ENCODE measurements at regions not wholly inside any gene's neighbourhood (a gene's known extent, or its start where the extent isn't known, plus 50 kb on each side); places are given as distances from the start of the nearest gene placed in this dataset.
"Not testable (repeated sequence)": the region's sequence is repeated elsewhere in the genome, so short reads cannot be mapped to it uniquely, and the experiment has no call there.

DNA sequence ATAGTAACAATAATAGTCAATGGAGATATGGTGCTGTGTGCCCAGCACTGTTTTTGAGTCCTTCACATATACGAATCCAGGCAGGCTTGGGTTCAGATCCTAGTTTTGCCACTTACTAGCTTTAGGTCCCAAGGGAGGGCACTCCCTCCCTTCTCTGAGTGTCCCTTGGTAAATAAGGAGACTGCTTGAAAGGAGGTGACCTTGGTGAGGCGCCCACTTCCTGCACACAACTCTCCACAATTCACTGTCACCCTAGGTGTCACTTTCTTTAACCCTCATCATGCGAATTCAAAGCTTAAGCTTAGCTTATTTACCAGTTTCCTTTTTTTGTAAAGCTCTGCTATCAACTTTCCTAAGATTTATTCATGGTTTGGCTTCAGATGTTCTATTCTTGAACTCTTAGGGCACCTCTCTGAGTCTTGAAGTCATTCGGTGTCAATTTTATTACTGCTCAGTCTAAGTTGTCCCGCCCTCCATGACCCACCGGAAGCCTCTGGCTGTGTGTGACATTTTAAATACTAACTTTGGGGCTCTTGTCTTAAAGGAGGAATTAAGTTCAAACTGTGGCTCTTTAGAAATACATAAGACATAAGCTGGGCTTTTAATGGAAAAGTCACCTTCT, 170.7 kb upstream of the ZNF618 start:
- no peak for DNase-seq

DNA sequence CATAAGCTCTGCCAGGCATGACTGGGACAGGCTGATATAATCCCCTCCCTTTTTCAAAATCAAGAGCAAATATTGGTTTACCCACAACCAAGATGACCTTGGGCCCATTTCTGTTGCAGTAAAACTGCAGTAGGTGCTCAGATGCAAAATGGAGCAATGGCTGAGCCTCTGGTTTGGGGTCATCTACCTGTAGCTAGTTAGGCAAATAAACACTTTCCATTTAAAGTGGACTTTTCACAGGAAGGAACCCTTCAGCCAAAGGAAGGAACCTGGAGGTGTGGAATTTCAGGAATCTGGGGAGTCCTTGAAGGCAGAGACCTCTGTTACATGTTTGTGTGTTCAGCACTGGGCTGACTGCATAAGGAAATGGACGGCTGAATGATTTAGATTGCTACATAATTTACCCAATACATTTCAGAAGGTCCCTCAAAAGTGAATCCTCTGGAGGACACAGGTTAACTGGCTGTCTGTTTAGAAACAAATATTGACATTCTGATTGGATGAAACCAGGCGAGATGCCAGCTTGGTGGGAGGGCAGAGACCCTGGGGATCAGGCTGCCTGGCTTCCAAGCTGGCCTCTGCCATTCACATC, 170.1 kb upstream of the ZNF618 start:
- no peak for DNase-seq

GRCh38 chr9:113707953-113708695, 168.0 kb upstream of the ZNF618 start:
- no peak for DNase-seq

GRCh38 chr9:113708821-113709713, 167.0 kb upstream of the ZNF618 start:
- DNase-seq, result no peak

DNA sequence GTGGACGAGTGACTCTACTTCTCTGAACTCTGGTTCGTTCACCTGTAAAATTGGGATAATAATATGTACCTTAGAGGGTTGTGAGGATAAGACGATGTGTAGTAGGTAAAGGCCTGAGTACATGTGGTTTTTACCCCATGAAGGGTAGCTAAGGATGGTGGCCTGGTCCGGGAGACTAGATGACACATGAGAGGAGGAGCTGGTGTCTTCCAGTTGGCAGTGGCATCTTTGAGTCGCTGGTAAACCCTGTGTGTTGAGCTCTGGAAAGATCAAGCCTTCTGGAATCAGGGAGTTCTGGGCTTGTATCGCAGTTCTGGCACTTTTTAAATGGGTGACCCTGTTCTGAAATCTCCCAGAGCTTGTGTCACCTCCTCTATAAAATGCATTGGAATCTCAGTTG, 166.4 kb upstream of the ZNF618 start:
- DNase-seq, result no peak

GRCh38 chr9:113711251-113711650, 164.9 kb upstream of the ZNF618 start:
- DNase-seq, result no peak

- no peak for DNase-seq
These were observed 164.1 kb upstream of the ZNF618 start for GRCh38 chr9:113712053-113712452.

GRCh38 chr9:113715086-113715485, 161.0 kb upstream of the ZNF618 start:
- no peak for DNase-seq

GRCh38 chr9:113719919-113720318, 156.2 kb upstream of the ZNF618 start:
- no peak for DNase-seq

- no peak for DNase-seq
These were observed 155.6 kb upstream of the ZNF618 start for GRCh38 chr9:113720495-113720894.

DNA sequence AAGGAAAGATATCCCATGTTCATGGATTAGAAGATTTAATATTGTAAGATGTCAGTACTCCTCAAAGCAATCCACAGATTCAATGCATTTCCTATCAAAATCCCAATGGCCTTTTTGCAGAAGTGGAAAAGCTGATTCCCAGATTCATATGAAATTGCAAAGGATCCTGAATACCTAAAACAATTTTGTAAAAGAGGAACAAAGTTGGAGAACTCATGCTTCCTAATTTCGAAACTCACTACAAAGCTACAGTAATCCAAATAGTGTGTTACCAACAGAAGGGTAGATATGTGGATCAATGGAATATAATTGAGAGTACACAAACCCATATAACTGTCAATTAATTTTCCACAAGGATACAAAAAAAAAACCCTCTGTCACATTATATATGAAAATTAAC, 154.3 kb upstream of the ZNF618 start:
- DNase-seq, result no peak

DNA sequence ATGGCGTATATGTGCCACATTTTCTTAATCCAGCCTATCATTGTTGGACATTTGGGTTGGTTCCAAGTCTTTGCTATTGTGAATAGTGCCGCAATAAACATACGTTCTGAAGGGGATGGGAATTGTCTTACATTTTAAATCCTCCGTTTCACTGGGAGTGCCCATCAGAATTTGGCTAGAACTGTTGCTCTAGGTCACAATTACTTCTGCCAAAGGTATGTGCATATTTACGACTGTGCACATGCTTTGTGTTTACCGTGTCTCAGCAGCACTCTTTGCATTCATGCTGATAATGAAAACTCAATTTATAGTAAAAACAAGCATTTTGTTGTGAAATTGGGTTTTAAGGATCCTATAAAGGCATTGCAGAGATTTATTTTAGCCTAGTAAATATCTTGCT, 151.9 kb upstream of the ZNF618 start:
- DNase-seq, result no peak

DNA sequence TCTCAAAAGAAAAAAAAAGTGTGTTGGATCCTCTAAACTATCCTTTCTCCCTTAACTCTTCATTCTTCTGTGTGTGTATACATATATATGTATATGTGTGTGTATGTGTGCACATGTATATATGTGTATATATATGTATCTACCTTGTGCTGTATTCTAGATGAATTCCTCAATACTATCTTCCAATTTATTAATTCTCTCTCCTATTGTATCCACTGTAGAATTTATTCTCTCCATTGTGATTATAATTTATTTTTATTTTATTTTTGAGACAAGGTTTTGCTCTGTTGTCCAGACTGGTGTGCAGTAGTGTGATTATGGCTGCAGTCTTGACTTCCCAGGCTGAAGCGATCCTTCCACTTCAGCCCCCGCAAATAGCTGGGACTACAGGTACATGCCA, 147.1 kb upstream of the ZNF618 start:
- no peak for DNase-seq

DNA sequence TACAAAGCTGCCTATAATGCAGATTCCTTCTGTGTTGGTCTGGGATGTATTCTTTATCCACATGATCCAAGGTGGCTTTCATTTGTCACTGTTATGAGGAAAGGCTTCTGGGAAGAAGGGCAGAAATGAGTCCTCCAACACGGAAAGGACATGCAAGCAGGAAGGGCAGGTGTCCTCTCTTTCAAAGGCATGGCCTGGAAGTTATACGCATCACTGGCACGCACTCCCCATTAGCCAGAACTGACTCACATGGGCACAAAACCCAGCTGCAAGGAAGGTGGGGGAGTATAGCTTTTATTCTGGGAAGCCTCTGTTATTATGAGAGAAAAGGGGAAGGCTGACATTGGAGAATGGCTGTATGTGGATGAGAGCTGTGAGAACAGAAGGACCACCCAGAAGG, 141.3 kb upstream of the ZNF618 start:
- no peak for DNase-seq

- DNase-seq, result no peak
These were observed 138.4 kb upstream of the ZNF618 start for GRCh38 chr9:113737517-113738271.

- DNase-seq, result no peak
These were observed 137.6 kb upstream of the ZNF618 start for GRCh38 chr9:113738496-113738892.

DNA sequence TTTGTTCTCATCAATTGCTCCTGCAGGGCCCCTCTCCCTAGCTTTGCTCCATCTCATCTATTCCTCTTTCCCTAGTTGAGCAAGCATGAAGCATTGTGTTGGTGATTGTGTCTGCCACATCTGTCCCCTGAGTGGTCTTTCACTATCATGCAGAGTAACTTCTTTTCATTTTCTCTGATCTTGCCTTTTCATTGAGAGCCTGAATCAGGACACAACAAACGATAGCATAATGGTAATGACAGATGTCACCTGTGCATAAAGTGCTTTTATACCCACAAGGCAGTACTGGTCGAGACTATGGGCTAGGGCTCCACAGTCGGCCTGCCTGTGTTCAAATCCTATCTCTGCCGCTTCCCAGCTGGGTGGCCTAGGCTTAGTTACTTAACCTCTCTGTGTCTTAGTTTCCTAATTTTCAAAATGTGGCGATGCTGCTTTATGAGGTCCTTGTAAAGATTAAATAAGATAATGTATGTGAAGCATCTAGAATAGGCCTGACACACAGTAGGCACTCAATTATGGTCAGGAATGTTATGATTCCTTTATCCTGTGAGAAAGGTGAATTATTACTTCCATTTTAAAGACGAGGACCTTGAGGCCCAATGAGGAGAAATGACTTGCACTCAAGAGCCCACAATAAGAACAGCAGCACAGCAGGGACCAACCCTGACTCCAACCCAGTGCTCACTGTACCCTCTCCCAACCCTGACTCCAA, 137.1 kb upstream of the ZNF618 start:
- no peak for DNase-seq

DNA sequence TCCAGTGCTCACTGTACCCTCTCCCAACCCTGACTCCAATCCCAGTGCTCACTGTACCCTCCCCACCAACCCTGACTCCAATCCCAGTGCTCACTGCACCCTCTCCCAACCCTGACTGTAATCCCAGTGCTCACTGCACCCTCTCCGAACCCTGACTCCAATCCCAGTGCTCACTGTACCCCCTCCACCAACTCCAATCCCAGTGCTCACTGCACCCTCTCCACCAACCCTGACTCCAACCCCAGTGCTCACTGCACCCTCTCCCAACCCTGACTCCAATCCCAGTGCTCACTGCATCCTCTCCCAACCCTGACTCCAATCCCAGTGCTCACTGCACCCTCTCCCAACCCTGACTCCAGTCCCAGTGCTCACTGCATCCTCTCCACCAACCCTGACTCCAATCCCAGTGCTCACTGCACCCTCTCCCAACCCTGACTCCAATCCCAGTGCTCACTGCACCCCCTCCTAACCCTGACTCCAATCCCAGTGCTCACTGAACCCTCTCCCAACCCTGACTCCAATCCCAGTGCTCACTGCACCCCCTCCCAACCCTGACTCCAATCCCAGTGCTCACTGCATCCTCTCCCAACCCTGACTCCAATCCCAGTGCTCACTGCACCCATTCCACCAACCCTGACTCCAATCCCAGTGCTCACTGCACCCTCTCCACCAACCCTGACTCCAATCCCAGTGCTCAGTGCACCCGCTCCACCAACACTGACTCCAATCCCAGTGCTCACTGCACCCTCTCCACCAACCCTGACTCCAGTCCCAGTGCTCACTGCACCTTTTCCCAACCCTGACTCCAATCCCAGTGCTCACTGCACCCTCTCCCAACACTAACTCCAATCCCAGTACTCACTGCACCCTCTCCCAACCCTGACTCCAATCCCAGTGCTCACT, 136.3 kb upstream of the ZNF618 start:
- not testable (repeated sequence) for DNase-seq

GRCh38 chr9:113740508-113741500, 135.3 kb upstream of the ZNF618 start:
- DNase-seq, result not testable (repeated sequence)
